GM23248 (cell line): ENCODE measurements at regions not wholly inside any gene's neighbourhood (a gene's known extent, or its start where the extent isn't known, plus 50 kb on each side); places are given as distances from the start of the nearest gene placed in this dataset.

ENCODE experiments used
- DNase-seq: peaks from one replicate; pipeline ENCODE4 v3.0.0-alpha.2; 2015
- H2AFZ ChIP-seq: fragments of 200-600 bp; sonication (generic); 2 replicates; pipeline ENCODE4 v1.6.1; 2016; ENCODE audit warnings: antibody characterized with exemption
- H3F3A ChIP-seq: fragments of 200-600 bp; sonication (generic); 2 replicates; pipeline ENCODE4 v1.6.1; 2016; ENCODE audit warnings: mild to moderate bottlenecking, antibody characterized with exemption, mixed run types; ENCODE audit not compliant: insufficient read depth
- H3K27ac ChIP-seq: fragments of 200-600 bp; sonication (generic); 2 replicates; pipeline ENCODE4 v1.5.1; 2016; ENCODE audit warnings: mild to moderate bottlenecking
- H3K27me3 ChIP-seq: fragments of 200-600 bp; sonication (generic); replicated peaks from 2 replicates; pipeline ENCODE4 v1.6.1; 2016; ENCODE audit warnings: mild to moderate bottlenecking; ENCODE audit not compliant: insufficient read depth
- H3K36me3 ChIP-seq: fragments of 200-600 bp; sonication (generic); 2 replicates; pipeline ENCODE4 v1.6.1; 2016; ENCODE audit warnings: low read depth, mild to moderate bottlenecking
- H3K4me1 ChIP-seq: fragments of 200-600 bp; sonication (generic); 2 replicates; pipeline ENCODE4 v1.6.1; 2016; ENCODE audit warnings: mild to moderate bottlenecking; ENCODE audit not compliant: insufficient read depth
- H3K4me2 ChIP-seq: fragments of 200-600 bp; sonication (generic); one replicate; pipeline ENCODE4 v1.6.1; 2016; ENCODE audit warnings: mild to moderate bottlenecking; ENCODE audit not compliant: unreplicated experiment
- H3K4me3 ChIP-seq: fragments of 200-600 bp; sonication (generic); 2 replicates; pipeline ENCODE4 v1.5.1; 2016; ENCODE audit warnings: mild to moderate bottlenecking
- H3K79me2 ChIP-seq: fragments of 200-600 bp; sonication (generic); 2 replicates; pipeline ENCODE4 v1.6.1; 2016; ENCODE audit warnings: mild to moderate bottlenecking; ENCODE audit not compliant: insufficient read depth
- H3K9ac ChIP-seq: fragments of 200-600 bp; sonication (generic); 2 replicates; pipeline ENCODE4 v1.6.1; 2016; ENCODE audit warnings: mild to moderate bottlenecking
- H3K9me2 ChIP-seq: fragments of 200-600 bp; sonication (generic); 2 replicates; pipeline ENCODE4 v1.6.1; 2016; ENCODE audit warnings: mixed run types, mild to moderate bottlenecking, moderate library complexity; ENCODE audit not compliant: insufficient read depth
- H3K9me3 ChIP-seq: fragments of 200-600 bp; sonication (generic); one replicate; pipeline ENCODE4 v1.6.1; 2017; ENCODE audit warnings: low read depth
- H4K20me1 ChIP-seq: fragments of 200-600 bp; sonication (generic); 2 replicates; pipeline ENCODE4 v1.6.0; 2016; ENCODE audit not compliant: insufficient read depth
- EZH2 ChIP-seq: fragments of 200-600 bp; sonication (generic); IDR thresholded peaks from 2 replicates; pipeline ENCODE4 v1.6.1; 2018; ENCODE audit warnings: antibody characterized with exemption, mild to moderate bottlenecking; ENCODE audit not compliant: insufficient read depth, poor library complexity, severe bottlenecking
- EZH2phosphoT487 ChIP-seq: fragments of 200-600 bp; sonication (generic); IDR thresholded peaks from 2 replicates; pipeline ENCODE4 v1.6.1; 2018; ENCODE audit warnings: antibody characterized with exemption, moderate library complexity, mild to moderate bottlenecking, low read depth; ENCODE audit not compliant: insufficient read depth
- WGBS, 2 experiments: methylation state at CpG; one replicate each; pipeline ENCODE4 v1.1.6; 2015 to 2017; ENCODE audit warnings: low lambda C conversion rate in 2 of 2, low coverage in 1 of 2; ENCODE audit errors: missing lambda C conversion rate in 2 of 2; 5-methylcytosine and 5-hydroxymethylcytosine counted together
- in situ Hi-C: fragments of 300-500 bp; cut with MboI; formaldehyde crosslinking; loops from 2 replicates; pipeline ENCODE4 v1.15.0; 2020

- no peak overlapping the region for H3K4me2 ChIP-seq
- no peak overlapping the region for H2AFZ ChIP-seq
- no peak for DNase-seq
Measured at GRCh38 chr11:69416762-69417698, 64.4 kb upstream of the LINC01488 start.

GRCh38 chr11:69417699-69418085, 63.8 kb upstream of the LINC01488 start:
- Histone ChIP-seq H3K9me3 (no peaks in the 10 kb centered on the region), H3K36me3 (no peaks in the 10 kb centered on the region), H3K27ac (no peak overlapping the region), H3K27me3 (no peaks in the 10 kb centered on the region), H2AFZ (no peak overlapping the region), H3K79me2 (no peaks in the 10 kb centered on the region), H3K4me3 (no peak overlapping the region), H3K4me2 (no peak overlapping the region), H3K9me2 (no peaks in the 10 kb centered on the region), H3K4me1 (peaks cover 13% of the 10 kb centered on the region), H4K20me1 (no peaks in the 10 kb centered on the region), H3K9ac (no peak overlapping the region), H3F3A (no peaks in the 10 kb centered on the region)
- no peak for DNase-seq
- no peak for TF ChIP-seq EZH2phosphoT487
- TF ChIP-seq EZH2, result no peak
- in situ Hi-C loops, result no loop called here
- WGBS, 2 experiments, result 92 to 93% methylated on average over 8 of the region's 8 CpGs

More at GRCh38 chr11:69416762-69417698, 64.4 kb upstream of the LINC01488 start:
- Histone ChIP-seq H3K9ac (no peak overlapping the region), H4K20me1 (no peaks in the 10 kb centered on the region), H3K79me2 (no peaks in the 10 kb centered on the region), H3K36me3 (no peaks in the 10 kb centered on the region), H3K27ac (no peak overlapping the region), H3K27me3 (no peaks in the 10 kb centered on the region), H3K9me2 (no peaks in the 10 kb centered on the region), H3K9me3 (no peaks in the 10 kb centered on the region), H3K4me3 (no peak overlapping the region), H3F3A (no peaks in the 10 kb centered on the region), H3K4me1 (peaks cover 13% of the 10 kb centered on the region)
- 70 to 75% methylated on average over 27 of the region's 27 CpGs for WGBS, 2 experiments
- no peak for TF ChIP-seq EZH2phosphoT487
- in situ Hi-C loops, result no loop called here

- Histone ChIP-seq H3K9me2 (no peaks in the 10 kb centered on the region), H3K9me3 (no peaks in the 10 kb centered on the region), H4K20me1 (no peaks in the 10 kb centered on the region), H3K27ac (no peak overlapping the region), H3K4me3 (no peak overlapping the region), H3K27me3 (no peaks in the 10 kb centered on the region), H3K79me2 (no peaks in the 10 kb centered on the region), H2AFZ (no peak overlapping the region), H3F3A (no peaks in the 10 kb centered on the region), H3K4me2 (no peak overlapping the region), H3K9ac (no peak overlapping the region), H3K36me3 (no peaks in the 10 kb centered on the region), H3K4me1 (peaks cover 13% of the 10 kb centered on the region)
- 92 to 97% methylated on average over 14 of the region's 14 CpGs for WGBS, 2 experiments
- TF ChIP-seq EZH2 (no peak), EZH2phosphoT487 (no peak)
- in situ Hi-C loops, result no loop called here
- DNase-seq, result no peak
Measured at GRCh38 chr11:69418576-69419296, 62.7 kb upstream of the LINC01488 start.

- no peaks in the 10 kb centered on the region for H4K20me1 ChIP-seq
- DNase-seq, result no peak
- no peaks in the 10 kb centered on the region for H3K79me2 ChIP-seq
- TF ChIP-seq EZH2phosphoT487 (no peak), EZH2 (no peak)
- H3K27me3 ChIP-seq, result no peaks in the 10 kb centered on the region
- H3K4me1 ChIP-seq, result peaks cover 13% of the 10 kb centered on the region
- 73 to 78% methylated on average over 20 of the region's 20 CpGs for WGBS, 2 experiments
- H3K9me3 ChIP-seq, result no peaks in the 10 kb centered on the region
- no peaks in the 10 kb centered on the region for H3K36me3 ChIP-seq
- peak overlapping the region; percentile 81 for H3K27ac ChIP-seq
- H3K4me3 ChIP-seq, result no peak overlapping the region
- no peaks in the 10 kb centered on the region for H3K9me2 ChIP-seq
- peak overlapping the region; percentile 25 for H3K4me2 ChIP-seq
- H3K9ac ChIP-seq, result peak overlapping the region; percentile 75
- no peaks in the 10 kb centered on the region for H3F3A ChIP-seq
- in situ Hi-C loops, result no loop called here
- H2AFZ ChIP-seq, result peak overlapping the region; percentile 84
Measured at GRCh38 chr11:69419662-69420395, 61.6 kb upstream of the LINC01488 start.
